ENCODE measurements at regions not wholly inside any gene's neighbourhood (a gene's known extent, or its start where the extent isn't known, plus 50 kb on each side); places are given as distances from the start of the nearest gene placed in this dataset.

DNA sequence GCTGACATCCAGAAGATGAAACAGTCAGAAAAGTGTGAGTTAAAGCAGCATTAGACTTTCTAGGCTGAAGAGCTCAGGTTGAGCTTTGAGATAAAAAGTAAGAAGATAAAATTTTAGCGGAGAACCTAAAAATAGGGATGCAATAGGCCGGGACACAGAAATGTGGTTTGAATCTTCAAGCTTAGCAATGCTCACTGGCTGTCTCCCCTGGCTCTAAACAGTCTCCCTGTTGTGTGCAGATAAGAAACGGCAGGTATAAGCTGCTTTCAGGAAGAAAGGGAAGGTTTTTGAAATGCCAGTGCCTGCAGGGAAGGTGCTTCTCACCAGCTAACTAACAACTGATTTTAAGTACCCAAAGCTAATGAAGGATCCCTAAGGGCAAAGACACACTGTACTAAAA, 718.7 kb upstream of the SGO1 start:
- Histone ChIP-seq H2AFZ (ENCODE audit: control insufficient read depth, low read depth, low read length) (no peak overlapping the region), H3K79me2 (ENCODE audit: control insufficient read depth, insufficient read depth, low read length) (no peaks in the 10 kb centered on the region), H3K9ac (ENCODE audit: control insufficient read depth, insufficient read depth, low read length) (no peak overlapping the region), H3K9me3 (replicated peaks; ENCODE audit: control insufficient read depth, insufficient read depth, low read length) (no peaks in the 10 kb centered on the region), H4K20me1 (ENCODE audit: control insufficient read depth, insufficient read depth) (no peaks in the 10 kb centered on the region), H3K4me3 (no peak overlapping the region), H3K27ac (ENCODE audit: control insufficient read depth, insufficient read depth) (no peak overlapping the region), H3K4me1 (ENCODE audit: control insufficient read depth, insufficient read depth, low read length) (no peaks in the 10 kb centered on the region), H3K4me2 (ENCODE audit: control insufficient read depth, insufficient read depth) (no peak overlapping the region), H3K36me3 (ENCODE audit: control insufficient read depth in 2 of 2, insufficient read depth in 2 of 2, low read length in 1 of 2) (no peaks in the 10 kb centered on the region), H3K27me3 (replicated peaks in 1 of 2; ENCODE audit: control insufficient read depth in 2 of 2, insufficient read depth in 2 of 2, low read length in 1 of 2) (no peaks in the 10 kb centered on the region)
- CTCF ChIA-PET = no interaction called here
- TF ChIP-seq FOXM1 (IDR thresholded peaks at IDR 0.05; ENCODE audit: low read depth, low read length) = no peak
- TF ChIP-seq POU2F2 (IDR thresholded peaks at IDR 0.05; ENCODE audit: borderline replicate concordance, low read depth, low read length) = no peak
- TF ChIP-seq NKRF (conservative IDR thresholded peaks at IDR 0.05) = no peak
- TF ChIP-seq RAD51 (IDR thresholded peaks at IDR 0.05) = no peak
- TF ChIP-seq RFX5 (IDR thresholded peaks at IDR 0.05; ENCODE audit: low read depth, low read length) = no peak
- no peak for TF ChIP-seq NFXL1 (IDR thresholded peaks at IDR 0.05; ENCODE audit: borderline replicate concordance)
- no TSS peak for BruUV-seq (replicated peaks)
- intact Hi-C loops (cut with micrococcal nuclease; ENCODE audit: unreplicated experiment) (no loop called here), in situ Hi-C loops (cut with MboI) (no loop called here)
- ATAC-seq (no peak), DNase-seq (ENCODE audit: low read depth, low spot score) (no peak), FAIRE-seq (no peak)
- WGBS (ENCODE audit: insufficient coverage, insufficient replicate concordance, low lambda C conversion rate, missing lambda C conversion rate) = 29% methylated on average over 3 of the region's 3 CpGs
- SMC1A ChIA-PET (ENCODE audit: uncharacterized antibody, unreplicated experiment) = no interaction called here
- POLR2A ChIA-PET = no interaction called here
- RAD21 ChIA-PET (ENCODE audit: unreplicated experiment) = no interaction called here

- in situ Hi-C loops (cut with MboI) = no loop called here
- H3K79me2 ChIP-seq (ENCODE audit: control insufficient read depth, insufficient read depth, low read length) = no peaks in the 10 kb centered on the region
- TF ChIP-seq JUND (IDR thresholded peaks at IDR 0.05; ENCODE audit: low read depth, low read length) (no peak), SMC3 (IDR thresholded peaks at IDR 0.05; ENCODE audit: borderline replicate concordance, low read length) (no peak), RB1 (IDR thresholded peaks at IDR 0.05; ENCODE audit: borderline replicate concordance) (no peak), RAD51 (IDR thresholded peaks at IDR 0.05) (no peak), EGR1 (IDR thresholded peaks at IDR 0.05; ENCODE audit: borderline replicate concordance in 1 of 2, low read depth in 2 of 2, low read length in 2 of 2) (no peak), RUNX3 (IDR thresholded peaks at IDR 0.05; ENCODE audit: low read length) (no peak), NR2C1 (IDR thresholded peaks at IDR 0.05) (no peak), TCF3 (IDR thresholded peaks at IDR 0.05; ENCODE audit: borderline replicate concordance, insufficient read depth, low read depth, low read length) (no peak), KAT2A (conservative IDR thresholded peaks at IDR 0.05; ENCODE audit: control insufficient read depth, low read depth, low read length) (no peak)
- TF ChIP-seq, protein P1, sequence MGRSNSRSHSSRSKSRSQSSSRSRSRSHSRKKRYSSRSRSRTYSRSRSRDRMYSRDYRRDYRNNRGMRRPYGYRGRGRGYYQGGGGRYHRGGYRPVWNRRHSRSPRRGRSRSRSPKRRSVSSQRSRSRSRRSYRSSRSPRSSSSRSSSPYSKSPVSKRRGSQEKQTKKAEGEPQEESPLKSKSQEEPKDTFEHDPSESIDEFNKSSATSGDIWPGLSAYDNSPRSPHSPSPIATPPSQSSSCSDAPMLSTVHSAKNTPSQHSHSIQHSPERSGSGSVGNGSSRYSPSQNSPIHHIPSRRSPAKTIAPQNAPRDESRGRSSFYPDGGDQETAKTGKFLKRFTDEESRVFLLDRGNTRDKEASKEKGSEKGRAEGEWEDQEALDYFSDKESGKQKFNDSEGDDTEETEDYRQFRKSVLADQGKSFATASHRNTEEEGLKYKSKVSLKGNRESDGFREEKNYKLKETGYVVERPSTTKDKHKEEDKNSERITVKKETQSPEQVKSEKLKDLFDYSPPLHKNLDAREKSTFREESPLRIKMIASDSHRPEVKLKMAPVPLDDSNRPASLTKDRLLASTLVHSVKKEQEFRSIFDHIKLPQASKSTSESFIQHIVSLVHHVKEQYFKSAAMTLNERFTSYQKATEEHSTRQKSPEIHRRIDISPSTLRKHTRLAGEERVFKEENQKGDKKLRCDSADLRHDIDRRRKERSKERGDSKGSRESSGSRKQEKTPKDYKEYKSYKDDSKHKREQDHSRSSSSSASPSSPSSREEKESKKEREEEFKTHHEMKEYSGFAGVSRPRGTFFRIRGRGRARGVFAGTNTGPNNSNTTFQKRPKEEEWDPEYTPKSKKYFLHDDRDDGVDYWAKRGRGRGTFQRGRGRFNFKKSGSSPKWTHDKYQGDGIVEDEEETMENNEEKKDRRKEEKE (IDR thresholded peaks at IDR 0.05) = no peak
Measured at GRCh38 chr3:20898962-20899361, 713.0 kb upstream of the SGO1 start.

More at GRCh38 chr3:20898962-20899361, 713.0 kb upstream of the SGO1 start:
- WGBS (ENCODE audit: insufficient coverage, insufficient replicate concordance, low lambda C conversion rate, missing lambda C conversion rate) = 32% methylated on average over 2 of the region's 2 CpGs
- Histone ChIP-seq H3K9me3 (replicated peaks; ENCODE audit: control insufficient read depth, insufficient read depth, low read length) (no peaks in the 10 kb centered on the region), H3K4me1 (ENCODE audit: control insufficient read depth, insufficient read depth, low read length) (no peaks in the 10 kb centered on the region), H3K36me3 (ENCODE audit: control insufficient read depth in 2 of 2, insufficient read depth in 2 of 2, low read length in 1 of 2) (no peaks in the 10 kb centered on the region), H3K4me2 (ENCODE audit: control insufficient read depth, insufficient read depth) (no peak overlapping the region), H3K27me3 (replicated peaks in 1 of 2; ENCODE audit: control insufficient read depth in 2 of 2, insufficient read depth in 2 of 2, low read length in 1 of 2) (no peaks in the 10 kb centered on the region), H3K4me3 (no peak overlapping the region), H3K9ac (ENCODE audit: control insufficient read depth, insufficient read depth, low read length) (no peak overlapping the region), H4K20me1 (ENCODE audit: control insufficient read depth, insufficient read depth) (no peaks in the 10 kb centered on the region), H2AFZ (ENCODE audit: control insufficient read depth, low read depth, low read length) (no peak overlapping the region), H3K27ac (ENCODE audit: control insufficient read depth, insufficient read depth) (no peak overlapping the region)
- POLR2A ChIA-PET = no interaction called here
- RAD21 ChIA-PET (ENCODE audit: unreplicated experiment) = no interaction called here
- DNase-seq (ENCODE audit: low read depth, low spot score) = no peak
- no peak for FAIRE-seq
- intact Hi-C loops (cut with micrococcal nuclease; ENCODE audit: unreplicated experiment) = no loop called here
- ATAC-seq = no peak
- CTCF ChIA-PET = no interaction called here
- SMC1A ChIA-PET (ENCODE audit: uncharacterized antibody, unreplicated experiment) = no interaction called here
- no TSS peak for BruUV-seq (replicated peaks)
